Stimulated activated CD8-positive, alpha-beta memory T cell treated with anti-CD3 and anti-CD28 coated beads, Interleukin-15, amount 100 ng/mL, for 24 hours (primary cell): ENCODE measurements at regions not wholly inside any gene's neighbourhood (a gene's known extent, or its start where the extent isn't known, plus 50 kb on each side); places are given as distances from the start of the nearest gene placed in this dataset.

ENCODE experiments used
- DNase-seq: peaks from one replicate; pipeline ENCODE4 v3.0.0-alpha.2; 2020; ENCODE audit warnings: low read depth

GRCh38 chr3:117128133-117128532, 418.6 kb downstream of the TUSC7 start:
- DNase-seq: no peak

- DNase-seq: no peak
Observed at GRCh38 chr3:117128872-117129271, 419.3 kb downstream of the TUSC7 start.

GRCh38 chr3:117129516-117129915, 419.9 kb downstream of the TUSC7 start:
- DNase-seq: no peak

- no peak for DNase-seq
Observed at GRCh38 chr3:117130222-117130621, 420.6 kb downstream of the TUSC7 start.

- DNase-seq: no peak
Observed at GRCh38 chr3:117131259-117131658, 421.7 kb downstream of the TUSC7 start.

- no peak for DNase-seq
Observed at GRCh38 chr3:117133066-117133465, 423.5 kb downstream of the TUSC7 start.

GRCh38 chr3:117135207-117135606, 425.6 kb downstream of the TUSC7 start:
- no peak for DNase-seq

GRCh38 chr3:117136003-117136402, 426.4 kb downstream of the TUSC7 start:
- DNase-seq: no peak

- DNase-seq: no peak
Observed at GRCh38 chr3:117137065-117137464, 427.5 kb downstream of the TUSC7 start.

GRCh38 chr3:117139681-117140080, 430.1 kb downstream of the TUSC7 start:
- no peak for DNase-seq

GRCh38 chr3:117141812-117142211, 432.2 kb downstream of the TUSC7 start:
- no peak for DNase-seq

GRCh38 chr3:117144853-117145252, 435.3 kb downstream of the TUSC7 start:
- no peak for DNase-seq

- DNase-seq: no peak
Observed at GRCh38 chr3:117145677-117146076, 436.1 kb downstream of the TUSC7 start.

GRCh38 chr3:117146571-117146970, 437.0 kb downstream of the TUSC7 start:
- no peak for DNase-seq

GRCh38 chr3:117149584-117149983, 440.0 kb downstream of the TUSC7 start:
- no peak for DNase-seq

GRCh38 chr3:117150628-117151027, 441.0 kb downstream of the TUSC7 start:
- no peak for DNase-seq

GRCh38 chr3:117160176-117160575, 450.6 kb downstream of the TUSC7 start:
- DNase-seq: no peak

GRCh38 chr3:117161816-117162215, 452.2 kb downstream of the TUSC7 start:
- no peak for DNase-seq

GRCh38 chr3:117165176-117165575, 455.6 kb downstream of the TUSC7 start:
- DNase-seq: no peak

- DNase-seq: no peak
Observed at GRCh38 chr3:117165601-117166051, 456.0 kb downstream of the TUSC7 start.

GRCh38 chr3:117168896-117169295, 459.3 kb downstream of the TUSC7 start:
- DNase-seq: no peak

- no peak for DNase-seq
Observed at GRCh38 chr3:117170094-117170493, 460.5 kb downstream of the TUSC7 start.

GRCh38 chr3:117171124-117171523, 461.5 kb downstream of the TUSC7 start:
- no peak for DNase-seq

- DNase-seq: no peak
Observed at GRCh38 chr3:117172426-117172825, 462.8 kb downstream of the TUSC7 start.

- no peak for DNase-seq
Observed at GRCh38 chr3:117181222-117181621, 471.6 kb downstream of the TUSC7 start.
